Spleen (tissue), 11 donors: ENCODE measurements at regions not wholly inside any gene's neighbourhood (a gene's known extent, or its start where the extent isn't known, plus 50 kb on each side); places are given as distances from the start of the nearest gene placed in this dataset.

Experiments used
- DNase-seq: peaks from one replicate; pipeline ENCODE4 v3.0.0-alpha.2; 2020
- H3K27ac ChIP-seq, 8 donors: fragments of 200-600 bp; sonication (generic) in 7 of 8; 1 replicate in 4 of 8; 2 replicates in 4 of 8; pipeline versions ENCODE4 v1.5.0 to v1.8.0; 2016 to 2021; ENCODE audit warnings: inconsistent platforms in 4 of 8, mild to moderate bottlenecking in 4 of 8, moderate library complexity in 1 of 8
- H3K27me3 ChIP-seq, 7 donors: fragments of 200-600 bp; sonication (generic) in 6 of 7; replicated peaks in 1 of 7; 1 replicate in 4 of 7; 2 replicates in 3 of 7; pipeline versions ENCODE4 v1.5.0 to v1.8.0; 2016 to 2021; ENCODE audit warnings: inconsistent platforms in 3 of 7, mild to moderate bottlenecking in 1 of 7
- H3K36me3 ChIP-seq, 6 donors: fragments of 200-600 bp; sonication (generic) in 5 of 6; 1 replicate in 4 of 6; 2 replicates in 2 of 6; pipeline versions ENCODE4 v1.5.0 to v1.8.0; 2016 to 2021; ENCODE audit warnings: inconsistent platforms in 2 of 6
- H3K4me1 ChIP-seq, 6 donors: fragments of 200-600 bp; sonication (generic) in 5 of 6; 1 replicate in 3 of 6; 2 replicates in 3 of 6; pipeline versions ENCODE4 v1.5.0 to v1.8.0; 2016 to 2021; ENCODE audit warnings: inconsistent platforms in 3 of 6
- H3K4me3 ChIP-seq, 8 donors: fragments of 200-600 bp; sonication (generic) in 7 of 8; 1 replicate in 4 of 8; 2 replicates in 4 of 8; pipeline versions ENCODE4 v1.5.0 to v1.8.0; 2016 to 2021; ENCODE audit warnings: inconsistent platforms in 4 of 8, mild to moderate bottlenecking in 4 of 8, moderate library complexity in 2 of 8
- H3K9me3 ChIP-seq, 8 donors: fragments of 200-600 bp; sonication (generic) in 7 of 8; 1 replicate in 4 of 8; 2 replicates in 4 of 8; pipeline versions ENCODE4 v1.5.0 to v1.8.0; 2016 to 2021; ENCODE audit warnings: inconsistent platforms in 4 of 8
- CTCF ChIP-seq, 11 experiments: fragments of 200-600 bp in 7 of 11; fragments of 450-650 bp in 4 of 11; sonication (generic) in 4 of 11; IDR thresholded peaks in 8 of 11; conservative IDR thresholded peaks in 3 of 11; 1 replicate in 7 of 11; 2 replicates in 4 of 11; pipeline versions ENCODE4 v1.4.0 to v1.8.0; 2016 to 2021; ENCODE audit warnings: antibody characterized with exemption in 11 of 11, inconsistent platforms in 4 of 11, mild to moderate bottlenecking in 1 of 11
- POLR2A ChIP-seq, 3 donors: fragments of 450-650 bp; IDR thresholded peaks; one replicate each; pipeline ENCODE4 v1.5.1; 2017; ENCODE audit warnings: antibody characterized with exemption in 3 of 3, mild to moderate bottlenecking in 1 of 3
- POLR2AphosphoS5 ChIP-seq, 3 donors: sonication (generic); formaldehyde crosslinking; IDR thresholded peaks; one replicate each; pipeline ENCODE4 v1.5.1; 2017; ENCODE audit warnings: antibody characterized with exemption in 3 of 3
- WGBS, 5 donors: extraction: QIAGEN DNeasy Blood & Tissue Kit in 3 of 5; methylation state at CpG; one replicate each; pipeline versions ENCODE4 v1.1.5 to v1.1.7; 2013 to 2018; 5-methylcytosine and 5-hydroxymethylcytosine counted together
- intact Hi-C: fragments of 100-400 bp; cut with DNase I; formaldehyde crosslinking; loops from one replicate; pipeline ENCODE4 v1.15.0; 2023; ENCODE audit warnings: low total_unique reads
- donor health status: healthy with polysubstance abuse.
- donor health status: DM: no; HTN: no; CAD: no; lungs with moderate emphysema.
- donor health status: DM: no; HTN: no; CAD: no.
- donor health status: Bipolar disorder and iron deficiency.
- donor health status: healthy.
- donor health status: DM: no; HTN: no; CAD: no.
- donor health status: DM: yes; HTN: yes; CAD: no.

- Histone ChIP-seq H3K36me3 (no peaks in the 10 kb centered on the region), H3K9me3 (no peaks in the 10 kb centered on the region), H3K27me3 (no peaks in the 10 kb centered on the region), H3K27ac (no peak overlapping the region), H3K4me1 (no peaks in the 10 kb centered on the region), H3K4me3 (no peak overlapping the region)
- intact Hi-C loops, result no loop called here
- WGBS, 5 donors, result 38 to 74% (median 53%) methylated on average over 3 of the region's 3 CpGs
- TF ChIP-seq CTCF (IDR thresholded peaks at IDR 0.05 in 8 of 11, conservative IDR thresholded peaks at IDR 0.05 in 3 of 11) (no peak), POLR2A (IDR thresholded peaks at IDR 0.05) (no peak), POLR2AphosphoS5 (IDR thresholded peaks at IDR 0.05) (no peak)
- DNase-seq, result no peak
Measured at GRCh38 chrX:147738265-147738664, 173.5 kb upstream of the FMR1 start.

- Histone ChIP-seq H3K4me3 (no peak overlapping the region), H3K27ac (no peak overlapping the region), H3K27me3 (no peaks in the 10 kb centered on the region), H3K4me1 (no peaks in the 10 kb centered on the region), H3K9me3 (no peaks in the 10 kb centered on the region), H3K36me3 (no peaks in the 10 kb centered on the region)
- DNase-seq, result no peak
- no peak for TF ChIP-seq CTCF (IDR thresholded peaks at IDR 0.05 in 8 of 11, conservative IDR thresholded peaks at IDR 0.05 in 3 of 11)
- TF ChIP-seq POLR2A (IDR thresholded peaks at IDR 0.05), result no peak
- TF ChIP-seq POLR2AphosphoS5 (IDR thresholded peaks at IDR 0.05), result no peak
- intact Hi-C loops, result no loop called here
- 62 to 80% (median 73%) methylated on average over 1 of the region's 1 CpG for WGBS, 5 donors
Measured at GRCh38 chrX:147739196-147739595, 172.5 kb upstream of the FMR1 start.

DNA sequence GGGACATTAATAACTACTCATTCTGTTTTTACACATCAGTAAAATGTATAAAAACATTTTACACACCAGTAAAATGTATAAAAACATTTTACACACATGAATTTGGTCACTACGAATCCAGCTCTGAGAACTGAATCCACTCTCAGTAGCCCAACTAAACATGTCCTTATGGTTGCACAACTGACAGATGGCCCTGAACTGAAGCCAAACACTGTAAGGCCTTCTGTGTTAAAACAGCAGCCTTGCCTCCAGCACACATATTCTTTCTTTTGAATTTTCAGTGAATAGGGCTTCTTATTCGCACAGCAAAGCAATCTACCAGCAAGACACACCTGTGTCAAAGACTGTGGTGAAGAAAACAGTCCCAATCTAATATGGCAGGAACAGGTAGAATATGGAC is 169.9 kb upstream of the FMR1 start:
- no peaks in the 10 kb centered on the region for H3K9me3 ChIP-seq

DNA sequence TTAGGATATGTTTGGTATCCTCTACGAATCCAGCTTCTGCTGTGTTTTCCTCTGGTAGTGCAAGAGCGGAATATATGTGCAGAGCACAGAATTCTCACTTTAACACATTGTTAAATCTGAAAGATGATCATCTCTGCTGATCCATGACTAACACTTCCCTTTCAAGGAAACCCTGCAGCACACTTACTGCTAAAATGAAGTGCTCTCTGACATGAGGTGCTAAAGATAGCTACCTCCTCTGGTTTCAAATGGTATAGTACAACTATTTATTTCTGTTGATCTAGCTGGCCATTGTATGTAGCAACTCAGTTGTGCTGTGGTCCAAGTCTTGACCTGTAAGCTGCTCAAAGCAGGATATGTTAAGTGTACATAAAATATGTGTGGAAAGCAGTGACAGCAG is 162.4 kb upstream of the FMR1 start:
- DNase-seq, result no peak
- intact Hi-C loops, result no loop called here
- no peak for TF ChIP-seq POLR2A (IDR thresholded peaks at IDR 0.05)
- no peak for TF ChIP-seq CTCF (IDR thresholded peaks at IDR 0.05 in 8 of 11, conservative IDR thresholded peaks at IDR 0.05 in 3 of 11)
- no peak for TF ChIP-seq POLR2AphosphoS5 (IDR thresholded peaks at IDR 0.05)

More for the DNA sequence above, 169.9 kb upstream of the FMR1 start:
- Histone ChIP-seq H3K4me1 (no peaks in the 10 kb centered on the region), H3K36me3 (no peaks in the 10 kb centered on the region), H3K4me3 (no peak overlapping the region), H3K27me3 (no peaks in the 10 kb centered on the region), H3K27ac (no peak overlapping the region)
- DNase-seq, result no peak
- WGBS, 5 donors, result 74 to 88% (median 85%) methylated on average over 2 of the region's 2 CpGs
- TF ChIP-seq CTCF (IDR thresholded peaks at IDR 0.05 in 8 of 11, conservative IDR thresholded peaks at IDR 0.05 in 3 of 11), result no peak
- TF ChIP-seq POLR2AphosphoS5 (IDR thresholded peaks at IDR 0.05), result no peak
- TF ChIP-seq POLR2A (IDR thresholded peaks at IDR 0.05), result no peak
- intact Hi-C loops, result no loop called here

More for the DNA sequence above, 162.4 kb upstream of the FMR1 start:
- WGBS, 5 donors, result 68 to 93% (median 87%) methylated on average over 2 of the region's 2 CpGs
- no peaks in the 10 kb centered on the region for H3K27me3 ChIP-seq
- no peak overlapping the region for H3K4me3 ChIP-seq
- no peaks in the 10 kb centered on the region for H3K9me3 ChIP-seq
- H3K27ac ChIP-seq, result no peak overlapping the region
- H3K4me1 ChIP-seq, result no peaks in the 10 kb centered on the region
- H3K36me3 ChIP-seq, result no peaks in the 10 kb centered on the region
